ENCODE measurements at regions not wholly inside any gene's neighbourhood (a gene's known extent, or its start where the extent isn't known, plus 50 kb on each side); places are given as distances from the start of the nearest gene placed in this dataset.

DNA sequence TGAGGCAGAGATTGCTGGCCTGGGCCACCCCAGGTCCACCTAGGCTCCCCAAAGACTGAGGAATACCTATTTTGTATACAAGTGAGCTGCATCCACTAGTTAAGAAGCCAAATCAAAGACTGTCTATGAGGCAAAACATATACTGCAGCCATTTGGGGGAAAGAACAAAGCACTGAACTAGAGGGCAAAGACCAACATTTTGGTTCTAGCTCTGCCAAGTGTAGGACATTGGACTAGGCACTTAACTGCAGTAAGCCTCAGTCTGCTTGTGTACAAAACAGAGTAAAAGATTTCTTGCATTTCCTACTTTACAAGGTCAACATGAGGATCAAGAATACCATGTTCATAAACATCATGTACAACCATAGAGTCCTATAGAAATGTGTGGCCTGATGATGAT, 94.8 kb upstream of the CYP1B1 start:
- no peak for DNase-seq

DNA sequence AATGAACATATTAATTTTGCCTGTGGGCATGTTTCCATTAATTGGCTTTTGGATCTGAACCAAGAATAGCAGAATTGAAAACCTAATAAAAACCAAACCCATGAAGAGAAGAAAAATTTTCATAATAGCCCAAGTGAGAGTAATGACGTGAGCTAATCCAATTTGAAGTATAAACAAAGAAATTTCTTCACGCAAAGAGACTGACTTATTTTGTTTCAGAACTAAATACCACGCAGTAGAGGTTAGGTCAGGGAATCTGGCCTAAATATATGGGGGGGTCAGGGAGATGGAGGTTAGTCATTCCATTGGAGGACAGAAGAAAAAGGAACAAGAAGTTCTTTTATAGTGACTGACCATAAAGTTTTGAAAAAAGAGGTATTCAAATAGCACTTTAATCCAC, 94.1 kb upstream of the CYP1B1 start:
- no peak for DNase-seq

DNA sequence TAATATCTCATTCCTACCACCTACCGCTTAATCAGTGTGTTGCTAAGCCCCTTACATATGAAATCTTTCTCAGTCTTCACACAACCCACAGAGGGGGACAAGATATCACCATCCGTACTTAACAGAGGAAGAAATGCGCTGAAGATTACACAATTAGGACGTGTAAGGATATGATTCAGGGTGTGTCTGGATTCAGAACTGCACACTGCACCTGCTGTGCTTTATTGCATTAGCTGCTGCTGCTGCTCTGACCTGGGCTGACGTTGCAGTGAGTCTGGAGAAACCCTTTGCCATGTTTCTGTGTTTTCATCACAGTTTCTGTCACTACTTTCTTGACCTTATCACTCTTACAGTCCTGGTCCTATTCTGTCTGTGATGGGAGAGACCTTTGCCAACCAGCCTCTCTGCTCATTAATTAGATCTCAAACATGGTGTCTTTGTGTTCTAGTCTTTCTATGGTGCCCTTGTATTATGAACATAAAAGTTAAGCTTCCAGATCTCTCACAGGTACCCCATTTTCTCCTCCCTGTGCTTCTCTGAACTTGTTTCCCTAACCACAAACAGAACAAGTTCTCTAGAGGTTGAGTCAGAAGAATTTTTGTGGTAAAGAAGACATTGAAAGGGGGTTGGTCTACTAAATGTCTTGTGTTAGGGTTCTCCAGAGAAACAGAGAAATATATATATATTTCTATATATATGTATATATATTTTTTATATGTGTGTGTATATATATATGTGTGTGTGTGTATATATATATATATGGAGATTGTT, 92.9 kb upstream of the CYP1B1 start:
- no peak for DNase-seq

DNA sequence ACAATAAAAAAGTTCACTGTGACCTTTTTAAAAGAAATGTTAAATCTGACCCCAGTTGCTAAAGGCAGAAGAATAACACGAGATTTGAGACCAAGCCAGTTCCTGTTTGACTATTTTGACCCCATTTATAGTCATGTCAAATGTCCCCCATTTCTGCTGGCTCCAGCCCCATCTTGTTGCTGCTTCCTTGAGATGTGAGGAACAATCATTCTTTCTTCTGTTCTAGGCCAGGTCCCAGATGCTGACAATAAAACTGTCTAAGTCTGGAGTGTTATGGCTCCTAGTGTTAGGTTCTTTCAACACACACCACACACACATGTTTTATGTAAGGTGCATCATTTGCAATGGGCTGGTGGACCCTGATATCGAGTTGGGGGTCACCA, 92.0 kb upstream of the CYP1B1 start:
- no peak for DNase-seq

DNA sequence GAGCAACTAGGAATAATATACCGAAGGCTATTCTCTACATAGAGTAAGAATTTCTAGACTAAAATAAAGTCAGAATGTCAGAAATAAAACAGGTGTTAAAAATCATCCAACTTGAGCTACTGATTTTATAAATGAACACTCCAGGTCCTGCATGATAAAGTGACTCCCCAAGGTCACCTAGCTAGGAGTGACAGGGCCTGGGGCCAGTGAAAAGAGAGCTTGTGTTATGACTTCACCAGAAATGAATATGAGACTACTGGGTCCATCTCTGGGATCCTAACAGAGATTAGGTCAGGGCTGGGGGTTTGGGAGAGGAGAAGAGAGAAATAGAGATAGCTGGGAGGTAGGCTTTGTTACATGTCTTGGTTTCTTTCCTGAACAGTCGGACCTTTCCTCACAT, 89.7 kb upstream of the CYP1B1 start:
- no peak for DNase-seq

DNA sequence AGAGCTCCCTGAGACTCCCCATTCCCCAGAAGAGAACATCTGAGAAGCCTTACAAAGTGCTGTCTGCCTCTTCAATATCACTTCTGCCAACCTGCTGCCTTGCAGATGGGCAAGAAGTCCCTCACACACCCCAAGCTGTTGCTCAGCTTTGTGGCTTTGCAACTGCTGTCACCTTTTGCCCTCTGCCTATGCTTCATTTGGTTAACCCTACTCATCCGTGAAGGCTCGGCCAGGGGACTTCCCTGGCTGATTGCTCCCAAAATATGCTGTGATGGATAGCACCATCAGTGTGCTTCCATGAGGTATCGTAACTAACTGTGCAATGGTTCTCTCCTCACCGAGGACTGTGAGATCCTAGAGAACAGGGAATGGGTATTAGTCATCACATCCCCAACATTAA, 88.9 kb upstream of the CYP1B1 start:
- DNase-seq, result no peak

DNA sequence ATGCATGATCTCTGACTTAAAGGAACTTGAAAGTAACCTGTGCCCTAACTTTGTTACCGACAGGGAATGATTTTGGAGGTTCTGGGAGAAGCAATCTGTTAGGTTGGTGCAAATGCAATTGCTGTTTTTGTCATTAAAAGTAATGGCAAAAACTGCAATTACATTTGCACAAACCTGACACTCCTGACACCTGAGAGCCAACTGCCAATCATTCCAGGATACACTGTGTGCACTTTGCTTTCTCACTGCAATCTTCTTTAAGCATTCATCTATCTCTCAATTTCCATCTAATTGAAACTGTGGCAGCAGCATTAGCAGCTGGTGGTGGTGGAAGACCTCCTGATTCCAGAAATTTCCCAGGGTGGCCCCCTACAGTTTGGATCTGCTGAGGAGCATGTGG, 87.6 kb upstream of the CYP1B1 start:
- DNase-seq, result no peak

DNA sequence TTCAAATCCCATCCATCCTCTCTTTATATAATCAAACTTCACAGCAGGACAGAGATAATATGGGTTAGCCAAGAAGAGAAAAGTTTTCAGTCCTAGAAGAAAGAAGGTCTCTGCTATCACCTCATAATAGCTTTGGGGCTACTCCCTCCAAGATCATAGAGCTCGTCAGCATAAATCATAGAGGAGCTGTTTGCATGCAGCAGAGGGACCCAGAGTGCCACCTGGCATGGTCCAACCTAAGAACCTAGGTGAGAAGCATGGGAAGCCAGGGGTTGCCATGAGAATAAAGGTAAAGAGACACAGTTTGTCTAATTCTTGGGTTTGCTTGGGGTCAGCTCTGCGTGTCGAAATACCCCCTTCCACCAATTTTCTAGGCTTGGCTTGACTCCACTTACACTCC, 87.1 kb upstream of the CYP1B1 start:
- DNase-seq, result no peak

DNA sequence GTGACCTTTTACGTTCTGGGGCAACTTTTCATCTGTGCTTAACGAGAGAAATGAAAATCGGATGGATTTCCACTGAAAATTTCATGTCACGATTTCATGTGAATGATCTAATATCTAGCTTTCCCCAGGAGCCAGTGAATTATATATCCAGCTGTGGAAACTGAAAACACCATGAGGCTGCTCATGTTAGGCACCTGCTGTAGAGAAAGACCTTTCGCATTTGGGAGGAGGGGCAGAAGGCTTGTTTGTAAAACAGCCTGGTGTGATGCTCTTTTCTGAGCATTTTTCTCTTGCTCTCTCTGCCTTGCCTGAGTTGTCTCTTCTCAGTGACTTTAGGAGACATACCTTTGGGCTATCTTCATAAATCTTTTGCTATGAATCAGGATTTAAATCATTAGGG, 84.6 kb upstream of the CYP1B1 start:
- no peak for DNase-seq

DNA sequence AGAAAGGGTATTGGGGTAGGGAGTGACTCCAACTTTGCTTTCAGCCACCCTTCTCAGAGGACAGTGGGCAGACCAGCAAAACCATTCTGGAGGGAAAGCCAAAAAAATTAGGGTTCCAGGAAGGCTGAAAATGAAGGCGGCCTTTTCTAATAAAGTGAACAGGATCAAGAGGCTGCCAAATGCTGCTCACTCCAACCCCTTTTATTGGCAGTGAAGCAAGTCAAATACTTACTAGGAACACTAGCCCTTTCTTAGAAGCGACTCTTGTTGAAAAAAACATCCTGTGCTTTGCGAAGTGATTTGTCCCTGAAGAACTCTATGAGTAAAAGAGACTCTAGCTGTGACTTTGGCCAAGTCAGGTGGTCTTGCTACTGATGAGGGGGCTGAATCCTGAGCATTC, 83.6 kb upstream of the CYP1B1 start:
- DNase-seq, result peak; percentile 6 to 39

DNA sequence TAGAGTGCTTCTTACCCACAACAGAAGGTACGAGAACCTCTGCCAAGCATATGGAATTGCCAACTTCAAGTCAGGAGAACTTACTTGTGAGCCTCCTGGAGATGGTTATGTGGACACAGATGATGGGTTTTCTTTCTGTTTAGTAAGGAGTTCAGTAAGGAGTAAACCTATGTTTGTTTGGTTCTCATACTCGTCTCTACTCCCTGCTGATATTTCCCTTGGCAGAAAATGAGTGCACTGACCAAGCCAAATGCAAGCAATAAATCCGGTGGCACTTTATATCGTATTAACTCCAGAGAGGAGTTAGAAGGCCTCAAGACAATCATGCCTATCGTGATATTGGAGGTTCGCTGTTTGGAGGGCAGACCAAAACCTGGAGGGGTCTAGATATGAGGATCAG, 83.2 kb upstream of the CYP1B1 start:
- DNase-seq, result no peak

DNA sequence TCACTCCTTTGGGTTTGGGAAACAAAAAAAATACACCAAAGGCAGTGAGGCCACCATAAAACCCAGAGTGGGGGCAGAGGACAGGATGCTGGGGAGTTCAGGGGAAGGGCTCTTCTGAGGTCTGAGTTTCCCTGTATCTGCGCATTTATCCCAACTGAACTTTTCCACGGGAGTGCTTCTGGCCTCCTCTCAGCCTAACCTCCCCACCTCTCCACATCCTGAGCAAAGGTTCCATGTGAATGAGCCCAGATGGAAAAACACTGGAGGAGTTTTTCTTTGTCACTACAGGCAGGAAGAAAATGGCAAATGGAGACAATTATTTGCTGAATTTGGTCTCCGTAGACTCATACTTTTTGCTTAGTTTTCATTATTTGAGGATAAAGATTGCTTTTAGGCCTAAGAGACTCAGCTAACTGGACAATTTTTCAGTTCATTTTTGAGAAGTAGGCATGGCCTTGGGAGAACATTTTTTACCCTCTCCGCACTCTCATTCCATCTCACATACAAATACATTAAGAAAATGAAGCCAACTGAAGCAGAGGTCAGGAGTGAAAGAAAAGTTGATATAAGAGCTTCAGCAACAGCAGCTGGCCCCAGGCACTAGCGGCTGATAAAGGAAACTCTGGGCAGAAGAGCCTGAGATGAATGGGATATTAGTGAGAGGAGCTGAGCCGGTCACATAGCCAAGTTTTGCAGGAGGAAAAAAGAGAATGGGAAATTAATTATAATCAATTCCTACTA, 82.6 kb upstream of the CYP1B1 start:
- DNase-seq, result no peak

DNA sequence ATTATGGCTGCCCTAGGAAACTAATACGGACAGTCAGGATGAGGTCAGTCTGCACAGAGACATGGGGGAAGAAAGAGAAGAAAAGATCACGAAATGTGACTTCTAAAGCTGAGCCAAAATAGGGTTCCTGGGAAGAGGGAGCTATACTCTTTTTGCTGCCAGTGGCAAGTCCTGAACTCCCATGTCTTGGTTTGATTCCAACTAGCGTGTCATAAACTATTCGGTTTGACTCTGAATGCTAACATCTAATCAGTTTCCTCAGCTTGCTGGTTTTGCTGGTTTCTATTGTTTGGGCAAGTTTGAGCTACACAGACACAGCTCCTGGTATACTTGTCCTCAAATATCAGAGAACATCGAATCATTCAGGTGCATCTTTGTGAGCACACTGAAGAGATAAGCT, 80.5 kb upstream of the CYP1B1 start:
- no peak for DNase-seq

DNA sequence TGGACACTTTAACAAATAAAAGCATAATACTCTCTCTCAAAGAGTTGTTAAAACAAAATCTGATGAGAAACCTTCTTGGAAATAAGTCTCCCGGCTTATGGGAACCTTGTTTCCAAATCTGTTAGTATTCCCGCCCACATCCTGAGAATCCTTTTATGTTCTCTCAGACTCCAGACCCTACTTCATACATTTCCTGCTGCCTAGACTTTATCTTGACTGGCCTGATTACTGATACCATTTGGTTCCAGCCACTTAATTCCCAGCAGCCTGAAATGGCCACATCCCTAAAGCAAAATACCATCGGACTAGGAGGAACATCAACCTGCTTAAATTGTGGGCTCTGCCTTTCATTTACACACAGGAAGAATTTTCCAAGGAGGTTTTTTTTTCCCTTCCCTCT, 79.1 kb upstream of the CYP1B1 start:
- no peak for DNase-seq

DNA sequence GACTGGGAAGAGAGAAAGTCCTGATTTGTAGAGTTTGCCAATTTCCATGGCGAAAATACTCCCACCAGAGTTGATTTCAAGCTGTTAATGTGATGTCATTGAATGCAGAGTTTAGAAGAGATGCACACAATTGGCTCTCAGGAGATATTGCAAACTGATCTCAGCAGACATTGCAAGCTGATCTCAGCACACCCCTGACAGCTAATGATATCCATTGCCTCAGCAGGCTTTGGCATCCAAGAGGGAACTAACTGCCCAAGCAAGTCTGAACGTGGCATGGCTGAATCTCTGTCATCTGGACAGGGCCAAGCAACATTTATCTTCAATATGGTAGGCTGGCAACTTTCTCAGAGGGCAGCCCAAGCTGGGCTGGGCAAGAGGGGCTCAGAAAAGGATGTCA, 78.4 kb upstream of the CYP1B1 start:
- no peak for DNase-seq

DNA sequence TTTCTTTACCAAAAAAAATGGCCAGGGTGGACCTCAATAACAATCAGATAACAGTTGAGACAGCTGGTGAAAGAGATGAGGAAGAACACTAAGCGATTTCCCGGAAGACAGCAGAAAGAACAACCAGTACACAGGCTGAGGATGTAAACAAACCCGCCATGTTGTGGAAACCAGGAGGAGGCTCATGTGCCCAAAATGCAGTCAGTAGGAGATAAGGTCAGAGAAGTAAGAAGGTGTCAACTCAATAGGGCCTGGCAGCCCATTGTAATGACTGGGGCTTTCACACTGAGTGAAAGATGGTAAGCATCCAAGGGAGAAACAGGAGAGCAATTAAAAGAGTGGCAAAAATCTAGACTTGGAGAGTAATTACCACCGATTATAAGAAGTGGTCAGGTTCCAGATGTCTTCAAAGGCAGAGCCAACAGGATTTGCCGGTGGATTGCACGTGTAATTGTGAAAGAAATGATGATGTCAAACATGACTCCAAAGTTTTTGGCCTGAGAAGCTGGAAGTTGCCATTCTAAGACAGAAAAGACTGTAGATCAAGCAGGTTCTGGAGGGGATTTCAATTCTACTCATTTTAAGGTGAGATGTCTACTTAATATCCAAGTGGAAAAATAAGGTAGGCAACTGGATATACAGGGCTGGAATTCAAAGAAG, 77.7 kb upstream of the CYP1B1 start:
- no peak for DNase-seq

DNA sequence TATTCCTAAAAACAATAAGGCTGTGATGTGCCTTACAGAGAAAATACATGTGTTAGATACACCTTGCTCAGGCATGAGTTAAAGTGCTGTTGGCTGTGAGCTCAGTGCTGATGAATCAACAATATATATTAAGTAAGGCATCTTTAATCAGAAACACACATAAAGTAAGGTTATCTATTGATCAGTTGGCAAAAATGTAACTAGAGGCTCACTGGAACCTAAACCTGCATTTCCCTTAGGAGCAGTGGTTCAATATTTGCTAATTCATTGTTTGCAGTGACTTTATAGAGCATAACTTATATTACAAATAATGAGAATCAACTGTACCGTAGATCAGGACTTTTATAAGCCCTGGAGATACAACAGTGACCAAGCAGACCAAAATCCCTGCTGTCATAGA, 77.0 kb upstream of the CYP1B1 start:
- DNase-seq, result no peak

DNA sequence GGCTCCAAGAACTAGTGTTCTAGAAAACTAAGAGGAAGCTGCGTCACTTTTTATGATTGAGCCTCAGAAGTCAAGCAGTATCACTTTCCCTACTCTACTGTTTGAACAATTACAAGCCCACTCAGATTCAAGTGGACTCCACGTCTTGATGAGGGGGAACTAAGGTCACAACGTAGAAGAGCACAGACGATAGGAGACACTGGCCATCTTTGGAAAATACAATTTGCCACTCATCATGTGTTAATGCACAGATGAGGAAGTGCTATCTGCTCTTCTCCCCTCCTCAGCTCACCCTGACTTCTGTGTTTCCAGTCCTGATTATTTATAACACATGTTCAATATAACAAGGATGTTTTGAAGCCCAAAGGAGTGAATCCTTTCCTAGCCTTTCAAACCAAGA, 76.1 kb upstream of the CYP1B1 start:
- no peak for DNase-seq

DNA sequence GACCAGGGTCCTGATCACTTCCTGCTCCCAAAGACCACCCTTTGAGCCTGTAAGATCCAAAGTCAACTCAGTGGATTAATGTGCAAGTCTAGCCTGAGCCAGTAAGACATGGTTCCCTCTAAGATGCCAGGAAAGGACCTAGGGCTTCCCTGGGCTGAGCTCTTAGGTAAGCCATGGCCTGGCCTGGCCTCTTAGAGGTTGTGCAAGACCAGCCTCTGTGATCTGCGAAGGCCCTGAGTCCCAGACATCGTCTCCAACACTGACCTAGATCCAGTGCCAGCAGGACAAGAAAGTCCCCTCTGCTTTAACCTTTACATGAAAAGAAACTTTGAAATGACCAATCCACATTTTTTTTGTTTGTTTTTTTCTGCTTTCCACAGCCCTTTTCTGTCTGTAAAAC, 73.6 kb upstream of the CYP1B1 start:
- DNase-seq, result no peak

DNA sequence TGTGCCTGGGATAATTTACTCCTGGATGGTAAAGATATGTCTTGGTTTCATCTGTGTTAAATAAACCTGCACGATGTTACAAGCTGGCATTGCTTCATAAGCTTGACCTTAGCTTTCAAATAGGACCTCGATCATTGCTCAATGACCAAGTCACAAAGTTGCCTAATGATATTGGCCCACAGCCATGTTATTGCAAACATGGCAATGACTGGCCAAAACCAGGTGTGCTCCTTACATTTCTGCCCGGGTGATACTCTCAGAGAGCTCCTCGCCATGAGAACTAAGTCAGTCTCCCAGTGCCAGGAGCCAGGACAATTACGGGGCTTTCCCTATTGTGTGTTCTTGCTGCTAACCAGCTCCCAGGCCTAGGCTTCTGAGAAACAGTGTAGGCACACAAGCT, 72.5 kb upstream of the CYP1B1 start:
- no peak for DNase-seq

DNA sequence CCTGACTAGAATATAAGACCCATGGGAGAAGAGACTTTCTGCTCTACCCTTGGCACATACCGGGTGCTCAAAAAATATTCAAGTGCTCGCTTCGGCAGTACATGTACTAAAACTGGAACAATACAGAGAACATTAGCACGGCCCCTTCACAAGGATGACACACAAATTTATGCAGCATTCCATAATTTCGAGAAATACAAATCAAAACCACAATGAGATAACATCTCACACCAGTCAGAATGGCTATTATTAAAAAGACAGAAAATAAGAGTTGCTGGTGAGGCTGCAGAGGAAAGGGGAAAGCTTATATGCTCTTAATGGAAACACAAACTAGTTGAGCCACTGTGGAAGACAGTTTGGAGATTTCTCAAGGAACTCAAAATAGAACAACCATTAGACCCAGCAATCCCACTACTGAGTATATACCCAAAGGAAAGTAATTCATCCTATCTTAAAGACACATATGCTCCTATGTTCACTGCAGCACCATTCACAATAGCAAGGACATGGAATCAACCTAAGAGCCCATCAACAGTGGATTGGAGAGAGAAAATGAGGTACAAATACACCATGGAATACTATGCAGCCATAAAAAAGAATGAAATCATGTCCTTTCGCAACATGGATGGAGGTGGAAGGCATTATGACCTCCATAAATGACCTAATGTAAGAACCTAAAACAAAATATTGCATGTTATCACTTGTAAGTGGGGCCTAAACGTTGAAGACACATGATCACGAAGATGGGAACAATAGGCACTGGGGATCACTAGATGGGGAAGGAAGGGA, 71.6 kb upstream of the CYP1B1 start:
- DNase-seq, result no peak

DNA sequence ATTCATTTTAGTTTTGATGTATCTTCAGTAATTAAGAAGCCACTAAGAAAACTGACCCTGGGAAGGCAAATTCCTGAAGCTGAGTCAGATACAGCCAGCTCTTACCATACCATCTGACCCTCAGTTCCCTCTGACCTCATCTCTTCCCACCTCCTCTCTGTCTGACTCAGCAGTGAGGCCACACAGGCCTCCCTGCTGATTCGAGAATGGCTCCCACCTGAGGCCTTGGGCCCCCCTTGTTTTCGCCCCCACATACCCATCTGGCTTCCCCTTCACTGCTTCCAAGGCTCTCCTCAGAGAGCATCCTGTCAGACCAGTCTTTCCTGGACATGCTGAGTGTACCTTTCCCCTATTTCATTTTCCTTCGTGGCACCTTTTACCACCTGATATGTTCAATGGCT, 71.0 kb upstream of the CYP1B1 start:
- DNase-seq, result no peak

DNA sequence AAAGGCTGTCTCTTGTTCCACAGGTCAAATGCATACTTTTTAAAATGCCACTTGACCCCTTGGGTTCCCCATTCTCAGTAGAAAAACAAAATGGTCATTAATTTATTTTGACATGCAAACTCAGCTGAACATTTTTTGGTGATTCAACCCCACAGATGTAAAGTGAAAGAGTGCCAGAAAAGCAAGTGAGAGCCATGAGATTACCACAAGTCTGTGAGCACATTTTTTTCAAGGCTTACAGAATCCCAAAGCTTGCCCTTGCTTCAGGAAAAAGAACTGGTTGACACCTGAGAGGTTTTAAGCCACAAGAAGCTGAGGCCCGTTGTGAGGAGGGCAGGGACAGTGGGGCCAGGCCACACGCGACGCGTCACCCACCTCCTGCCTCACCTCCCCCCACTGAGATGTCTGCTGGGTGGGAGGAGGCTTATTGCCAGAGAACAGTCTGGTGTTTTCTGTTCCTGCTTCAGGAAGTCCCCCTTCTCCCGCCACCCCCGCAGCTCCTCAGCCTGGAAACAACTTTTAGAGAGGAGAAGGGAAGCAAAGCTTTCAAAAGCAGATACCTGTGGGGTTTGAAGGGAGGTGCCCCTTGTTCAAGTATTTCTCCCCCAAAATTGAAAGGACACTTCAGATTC, 70.4 kb upstream of the CYP1B1 start:
- DNase-seq, result no peak
